ENCODE measurements at regions not wholly inside any gene's neighbourhood (a gene's known extent, or its start where the extent isn't known, plus 50 kb on each side); places are given as distances from the start of the nearest gene placed in this dataset.

DNA sequence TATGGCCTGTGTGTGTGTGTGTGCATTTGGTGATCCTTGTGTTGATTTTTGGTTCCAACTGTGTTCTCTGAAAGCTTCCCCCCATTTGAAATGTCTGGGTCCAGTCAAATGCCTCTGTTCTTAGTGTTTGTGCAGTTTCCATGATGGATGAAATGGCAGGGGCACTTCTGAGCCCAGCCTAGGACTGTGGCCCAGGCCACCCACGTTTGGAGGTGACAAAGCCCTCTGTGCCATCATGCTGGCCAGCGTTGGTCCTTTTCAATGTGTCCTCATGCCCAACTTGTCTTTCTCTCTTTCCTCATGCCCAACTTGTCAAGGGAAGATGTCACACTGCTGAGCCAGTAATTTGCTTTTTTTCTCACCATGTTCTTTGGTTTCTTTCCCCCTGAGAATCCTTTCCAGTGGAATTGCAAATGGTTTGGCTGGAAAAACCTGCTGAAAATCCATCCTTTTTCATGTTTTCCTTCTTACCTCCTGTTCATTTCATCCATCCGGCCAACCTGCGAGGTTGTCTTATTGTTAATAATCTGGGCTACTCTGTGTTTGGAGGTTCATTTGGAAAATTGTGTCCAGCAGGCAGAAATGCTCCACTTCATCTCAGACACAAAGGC is 113.7 kb upstream of the NAV2 start:
- intact Hi-C loops (cut with DNase I), result no loop called here
- no peak for DNase-seq (ENCODE audit: low spot score)

DNA sequence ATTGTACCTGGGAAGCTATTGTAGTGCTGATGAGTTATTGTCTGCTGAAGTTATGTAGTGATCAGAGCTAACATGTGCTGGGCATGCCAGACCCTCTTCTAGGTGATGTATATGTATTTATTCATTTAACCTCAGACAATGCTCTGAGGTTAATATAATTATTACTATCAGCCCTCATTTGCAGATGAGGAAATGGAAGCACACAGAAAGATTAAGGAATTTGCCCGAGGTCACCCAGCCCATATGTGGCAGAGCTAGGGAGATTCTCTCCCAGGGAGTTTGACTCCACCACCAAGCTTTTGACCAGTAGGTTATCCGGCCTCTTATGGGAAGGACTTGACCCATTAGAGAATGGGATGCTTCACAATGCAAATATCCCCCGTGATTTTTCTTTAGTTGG is 114.2 kb upstream of the NAV2 start:
- no peak for DNase-seq (ENCODE audit: low spot score)
- intact Hi-C loops (cut with DNase I), result no loop called here

DNA sequence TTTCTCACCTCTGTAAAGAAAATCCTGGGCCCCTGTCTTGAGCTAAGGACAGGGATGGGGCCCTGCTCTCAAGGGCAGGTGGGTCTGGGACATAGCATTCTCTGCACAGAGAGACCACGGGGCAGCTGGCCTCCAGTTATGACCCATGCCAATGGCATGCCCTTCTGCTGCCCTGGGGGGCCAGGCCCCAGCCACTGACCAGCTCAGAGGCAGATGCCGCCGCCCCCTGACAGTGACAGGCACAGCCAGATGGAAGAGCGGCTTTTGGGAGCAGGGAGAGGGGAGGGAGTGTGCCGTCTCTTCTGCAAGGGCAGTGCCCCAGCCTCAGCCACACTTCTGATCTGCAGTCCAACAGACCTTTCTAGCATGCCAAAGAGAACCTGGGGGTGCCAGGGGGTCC is 114.8 kb upstream of the NAV2 start:
- intact Hi-C loops (cut with DNase I), result no loop called here

DNA sequence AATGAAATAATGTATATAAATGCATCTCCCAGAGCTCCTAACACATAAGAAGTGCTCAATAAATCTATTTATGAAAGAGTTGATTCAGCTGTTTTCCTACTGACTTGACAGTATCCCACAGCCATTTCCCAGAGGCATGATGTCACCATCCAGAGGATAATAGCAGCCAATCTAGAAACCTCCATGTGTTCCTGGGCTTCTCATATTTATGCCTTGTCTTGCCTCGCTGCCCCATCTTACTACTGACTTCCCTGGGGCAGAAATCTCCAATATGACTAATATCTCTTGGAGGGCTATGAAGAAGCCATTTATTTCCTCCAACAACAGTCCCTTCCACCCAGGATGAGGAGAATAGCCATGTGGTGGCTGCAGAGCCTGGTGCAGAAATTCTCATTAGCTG is 115.4 kb upstream of the NAV2 start:
- DNase-seq (ENCODE audit: low spot score), result no peak
- intact Hi-C loops (cut with DNase I), result no loop called here

More for the DNA sequence above, 114.8 kb upstream of the NAV2 start:
- no peak for DNase-seq (ENCODE audit: low spot score)

DNA sequence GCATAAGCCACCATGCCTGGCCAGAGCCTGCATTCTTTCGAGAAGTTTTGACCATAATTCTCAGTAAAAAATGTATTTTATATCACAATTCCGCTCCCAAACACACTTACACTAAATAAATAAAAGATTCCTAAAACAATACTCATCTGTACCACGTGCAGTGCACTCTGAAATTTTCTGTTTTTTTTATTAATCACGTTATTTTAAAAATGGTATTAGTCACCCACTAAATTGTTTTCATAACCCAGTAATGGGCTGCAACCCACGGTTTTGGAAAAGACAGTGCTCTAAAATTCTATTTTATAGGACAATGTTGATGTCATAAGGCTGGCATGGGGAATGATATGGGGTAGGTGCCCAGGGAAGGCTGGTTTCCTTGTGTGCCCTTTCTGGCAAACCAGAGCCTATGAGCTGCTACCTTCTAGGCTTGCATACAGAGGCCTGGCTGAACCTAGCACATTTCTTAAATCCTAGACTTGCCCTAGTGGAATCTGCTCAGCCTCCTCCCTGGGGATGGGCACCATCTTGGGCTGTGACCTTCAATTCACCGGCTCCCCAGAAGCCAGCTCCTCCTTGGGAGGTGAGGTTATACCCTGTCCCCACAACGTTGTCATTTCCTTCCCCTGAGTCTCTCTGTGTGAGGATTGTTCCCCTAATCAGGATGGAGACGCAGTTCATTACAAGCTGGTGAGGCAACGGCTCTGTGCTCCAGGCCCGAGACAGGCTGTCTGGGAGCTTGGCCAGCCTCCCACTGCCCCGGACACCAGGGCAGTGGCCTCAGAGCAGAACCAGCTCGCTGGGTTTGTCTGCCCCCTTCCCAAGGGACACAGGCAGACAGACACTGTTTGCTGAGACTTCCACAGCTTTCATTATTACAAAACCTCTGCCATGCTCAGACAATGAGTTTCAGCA is 116.5 kb upstream of the NAV2 start:
- peak; percentile 92 for DNase-seq (ENCODE audit: low spot score)
- intact Hi-C loops (cut with DNase I), result no loop called here

DNA sequence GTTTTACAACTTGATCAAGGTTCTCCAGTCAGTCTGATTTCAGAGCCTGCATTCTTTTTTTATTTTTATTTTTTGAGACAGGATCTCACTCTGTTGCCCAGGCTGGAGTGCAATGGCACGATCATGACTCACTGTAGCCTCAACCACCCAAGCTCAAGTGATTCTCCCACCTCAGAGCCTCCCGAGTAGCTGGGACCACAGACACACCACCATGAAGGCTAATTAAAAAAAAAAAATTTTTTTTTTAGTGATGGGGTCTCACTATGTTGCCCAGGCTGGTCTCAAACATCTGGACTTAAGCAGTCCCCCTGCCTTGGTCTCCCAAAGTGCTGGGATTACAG is 117.2 kb upstream of the NAV2 start:
- no peak for DNase-seq (ENCODE audit: low spot score)
- intact Hi-C loops (cut with DNase I), result no loop called here

DNA sequence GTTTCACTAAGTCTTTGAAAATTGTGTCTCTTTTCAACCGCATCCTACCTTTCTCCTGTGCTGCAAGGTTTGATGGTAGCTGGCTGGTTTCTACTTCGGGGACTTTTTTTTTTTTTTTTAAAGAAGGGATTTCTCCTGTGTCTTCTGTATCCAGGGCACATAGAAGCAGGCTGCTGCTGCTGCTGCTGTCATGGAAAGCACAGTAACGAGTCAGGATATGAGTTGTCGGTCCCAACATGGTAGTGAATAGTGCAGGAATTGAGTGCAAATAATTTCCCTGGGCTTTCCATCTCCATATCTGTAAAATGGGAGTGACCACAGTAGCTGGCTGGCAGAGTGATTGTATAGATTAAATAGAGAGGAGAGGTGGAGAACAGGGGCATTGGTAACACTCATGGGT is 118.3 kb upstream of the NAV2 start:
- no peak for DNase-seq (ENCODE audit: low spot score)
- intact Hi-C loops (cut with DNase I), result no loop called here

DNA sequence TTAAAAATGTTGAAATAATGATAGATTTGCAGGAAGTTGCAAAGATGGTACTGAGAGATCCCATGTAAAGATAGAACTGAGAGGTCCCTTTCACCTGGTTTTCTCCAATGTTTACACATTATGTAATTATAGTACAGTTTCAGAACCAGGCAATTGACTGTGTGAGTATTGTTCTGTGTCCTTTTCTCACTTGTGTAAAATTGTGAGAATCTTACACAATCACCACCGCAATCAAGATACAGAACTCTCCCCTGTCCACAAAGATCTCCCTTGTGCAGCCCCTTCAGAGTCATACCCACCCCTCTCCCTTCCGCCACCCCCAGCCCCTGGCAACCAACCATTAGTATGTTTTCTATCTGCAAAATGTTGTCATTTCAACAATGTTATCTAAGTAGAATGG is 119.8 kb upstream of the NAV2 start:
- no peak for DNase-seq (ENCODE audit: low spot score)
- intact Hi-C loops (cut with DNase I), result no loop called here

DNA sequence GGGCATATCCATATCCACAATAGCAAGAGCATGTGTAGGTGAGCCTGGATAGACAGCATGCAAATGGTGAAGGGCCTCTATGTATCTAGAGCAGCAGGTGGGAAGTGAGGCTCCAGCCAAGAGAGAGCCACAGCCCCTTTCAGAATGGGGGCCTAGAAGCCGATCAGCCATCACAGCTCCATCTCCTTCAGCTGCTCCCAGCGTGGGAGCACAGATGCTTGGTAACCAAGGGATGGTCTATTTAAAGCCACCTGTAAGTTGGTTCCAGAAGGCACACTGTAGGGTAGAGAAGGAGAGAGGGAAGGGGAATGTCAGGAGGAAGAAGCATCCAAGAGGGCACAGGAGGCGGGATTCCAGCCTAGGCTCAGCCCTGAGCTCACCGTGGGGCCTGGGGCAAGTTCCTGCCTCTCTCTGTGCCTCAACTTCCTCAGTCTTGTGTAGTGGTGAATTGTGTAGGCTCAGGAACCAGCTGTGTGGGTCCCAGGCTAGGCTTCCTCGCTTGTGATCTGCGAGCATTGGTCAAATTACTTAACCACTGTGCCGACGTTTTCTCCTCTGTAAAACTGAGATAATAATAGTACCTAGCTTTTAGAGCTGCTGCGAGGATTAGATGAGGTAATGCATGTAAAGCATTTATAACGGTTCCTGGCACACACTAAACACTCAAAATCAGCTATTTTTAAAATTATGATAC is 122.9 kb upstream of the NAV2 start:
- intact Hi-C loops (cut with DNase I), result no loop called here
- no peak for DNase-seq (ENCODE audit: low spot score)

DNA sequence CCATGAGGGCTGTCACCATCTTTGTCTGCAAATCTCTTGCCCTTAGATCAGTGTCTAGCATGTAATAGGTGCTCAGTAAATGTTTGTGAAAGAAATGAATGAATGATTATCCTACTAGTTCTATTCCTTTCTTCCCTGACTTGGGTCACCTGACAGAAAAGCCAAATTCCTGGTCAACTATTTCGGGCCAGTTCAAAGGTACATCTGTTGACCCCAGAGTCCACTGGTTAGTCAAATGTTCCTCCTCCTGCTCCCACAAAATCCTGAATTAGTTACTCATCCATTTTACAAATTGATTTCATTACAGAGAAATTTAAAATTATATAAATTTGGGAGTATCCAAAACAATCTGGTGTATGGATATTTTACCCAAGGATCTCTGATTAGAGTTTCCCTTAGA is 124.7 kb upstream of the NAV2 start:
- DNase-seq (ENCODE audit: low spot score), result no peak
- intact Hi-C loops (cut with DNase I), result no loop called here

DNA sequence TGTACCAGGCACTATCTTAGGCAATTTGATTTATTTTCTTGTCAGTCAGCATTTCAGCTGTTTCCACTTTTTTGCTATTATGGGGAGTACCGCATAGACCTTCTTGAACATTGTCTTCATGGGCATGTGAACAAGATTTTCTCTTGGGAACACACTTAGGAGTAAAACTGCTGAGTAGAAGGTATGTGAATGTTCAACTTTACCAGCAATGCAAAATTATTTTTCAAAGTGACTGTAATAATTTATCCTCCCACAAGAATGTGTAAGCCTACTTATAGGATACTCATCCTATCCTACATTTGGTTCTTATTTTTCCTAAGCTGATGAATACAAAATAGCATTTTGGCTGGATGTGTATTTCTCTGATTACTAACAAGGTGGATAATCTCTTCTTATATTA is 132.0 kb upstream of the NAV2 start:
- DNase-seq (ENCODE audit: low spot score), result no peak

DNA sequence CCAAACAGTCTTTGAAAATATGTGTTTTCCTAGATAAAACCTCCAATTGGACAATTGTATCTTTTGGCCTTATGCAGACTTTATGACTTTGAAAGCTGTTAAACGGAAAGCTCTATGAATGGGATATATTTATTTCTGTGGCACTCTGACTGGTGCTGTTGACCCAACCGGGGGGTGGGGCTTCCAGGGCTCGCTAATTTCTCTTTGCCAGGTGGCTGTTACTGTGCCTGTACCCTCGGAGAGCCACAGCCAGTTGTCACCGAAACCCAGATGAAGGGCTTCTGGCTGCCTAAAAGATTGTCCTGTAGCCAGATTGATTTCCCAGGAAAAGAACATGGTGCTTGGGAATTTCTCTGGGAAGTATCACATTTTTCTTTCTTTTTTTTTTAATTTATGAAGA is 132.7 kb upstream of the NAV2 start:
- DNase-seq (ENCODE audit: low spot score), result no peak
- intact Hi-C loops (cut with DNase I), result loop anchor here in 1 of 2 donors (10.0 kb wide), 1 partner anchor 105 kb away; no protein-coding TSS in a partner anchor

More for the DNA sequence above, 132.0 kb upstream of the NAV2 start:
- intact Hi-C loops (cut with DNase I), result no loop called here

DNA sequence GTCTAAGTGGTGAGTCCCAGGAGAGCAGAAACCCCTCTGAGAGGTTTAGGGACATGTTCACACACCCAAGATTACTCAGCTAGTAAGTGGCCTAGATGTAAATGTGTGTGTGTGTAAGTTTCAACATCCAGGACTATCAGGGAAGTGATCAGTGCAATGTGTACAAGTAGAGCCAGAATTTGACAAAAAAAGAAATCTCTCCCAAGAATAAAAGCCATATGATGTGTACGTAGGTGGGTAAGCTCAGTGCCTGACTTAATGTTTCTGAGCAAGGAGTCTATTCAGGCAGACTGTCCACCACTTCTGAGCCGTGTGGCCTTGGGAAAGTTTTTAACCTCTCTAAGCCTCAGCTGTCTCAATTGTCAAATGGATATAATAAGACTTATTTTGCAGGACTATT is 133.8 kb upstream of the NAV2 start:
- no peak for DNase-seq (ENCODE audit: low spot score)
- intact Hi-C loops (cut with DNase I), result loop anchor here in 1 of 2 donors (10.0 kb wide), 1 partner anchor 106 kb away; no protein-coding TSS in a partner anchor

DNA sequence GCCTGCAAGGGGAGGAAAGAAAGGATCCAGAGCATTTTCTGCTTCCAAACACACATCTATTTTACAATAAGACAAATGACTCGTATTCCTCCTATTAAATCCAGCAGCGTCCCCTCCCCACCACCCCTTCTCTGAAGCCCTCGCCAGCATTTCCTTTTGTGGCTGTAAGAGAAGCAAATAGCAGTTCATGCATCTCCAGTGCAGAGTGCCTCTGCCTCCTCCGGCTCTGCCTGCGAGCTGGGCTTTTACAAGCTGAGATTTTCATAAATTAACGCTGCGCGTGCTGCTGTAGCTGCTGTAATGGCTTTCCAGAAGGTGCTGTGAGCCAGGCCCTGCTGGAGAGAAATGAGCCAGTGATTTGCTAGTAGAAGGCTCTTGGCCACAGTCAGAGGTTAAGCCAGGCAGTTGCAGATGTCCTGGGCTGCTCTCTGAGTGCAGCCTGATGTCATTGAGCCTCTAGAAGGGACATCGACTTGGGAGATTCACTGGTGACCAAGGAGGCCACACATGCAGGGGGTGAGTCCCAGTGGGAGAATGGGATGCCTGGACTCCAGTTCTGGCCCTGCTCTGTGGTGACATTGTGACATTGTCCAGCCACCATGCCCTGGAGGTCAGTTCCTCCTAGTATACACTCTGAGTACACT is 134.5 kb upstream of the NAV2 start:
- intact Hi-C loops (cut with DNase I), result loop anchor here in 1 of 2 donors (10.0 kb wide), 1 partner anchor 107 kb away; no protein-coding TSS in a partner anchor
- peak; percentile 85 for DNase-seq (ENCODE audit: low spot score)

DNA sequence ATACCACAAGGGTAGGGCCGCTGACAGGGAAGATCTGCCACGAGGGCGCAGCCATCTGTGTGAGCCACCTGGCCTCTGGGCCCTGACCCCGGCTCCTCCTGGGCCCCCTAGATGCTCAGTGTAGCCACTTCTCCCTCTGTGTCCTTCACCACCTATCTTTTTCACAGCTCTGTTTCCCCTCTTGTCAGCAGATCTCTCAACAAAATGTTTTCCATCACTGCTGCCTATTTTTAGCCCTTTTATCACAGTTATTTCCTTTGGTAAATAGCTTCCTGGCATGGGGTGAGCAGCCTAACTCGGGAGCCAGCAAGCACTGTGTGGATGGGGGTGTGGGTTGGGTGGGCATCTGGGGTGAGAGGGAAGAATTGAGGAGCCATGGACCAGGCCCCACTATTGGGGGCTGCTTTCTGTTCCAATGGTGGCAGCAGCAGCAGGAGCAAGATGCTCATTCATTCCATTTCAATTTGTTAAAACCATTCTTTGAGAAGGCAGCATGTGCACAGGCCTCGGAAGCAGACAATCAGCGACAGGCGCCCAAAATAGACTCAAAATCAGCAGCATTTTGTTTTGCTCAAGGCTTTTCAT is 135.2 kb upstream of the NAV2 start:
- no peak for DNase-seq (ENCODE audit: low spot score)

DNA sequence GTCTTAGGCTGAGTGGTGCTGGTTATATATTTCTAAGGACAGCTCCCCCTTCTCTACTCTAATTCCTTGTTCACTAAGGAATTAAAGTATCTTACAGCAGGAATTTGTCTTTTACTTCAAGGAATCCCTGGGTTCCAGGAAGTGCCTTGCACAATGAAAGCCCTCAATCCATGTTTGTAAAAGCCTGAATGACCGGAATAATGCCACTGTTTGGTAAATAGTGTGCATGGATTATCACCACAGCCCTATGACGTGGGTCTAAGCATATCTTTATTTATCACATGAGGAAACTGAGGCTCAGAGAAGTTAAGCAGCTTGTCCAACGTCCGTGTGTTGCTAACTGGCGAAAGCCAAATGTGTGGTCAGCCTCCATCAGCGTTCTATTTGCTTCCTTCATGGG is 135.7 kb upstream of the NAV2 start:
- DNase-seq (ENCODE audit: low spot score), result no peak
- intact Hi-C loops (cut with DNase I), result loop anchor here in 1 of 2 donors (10.0 kb wide), 1 partner anchor 108 kb away; no protein-coding TSS in a partner anchor

More for the DNA sequence above, 135.2 kb upstream of the NAV2 start:
- intact Hi-C loops (cut with DNase I), result loop anchor here in 1 of 2 donors (10.0 kb wide), 1 partner anchor 107 kb away; no protein-coding TSS in a partner anchor

DNA sequence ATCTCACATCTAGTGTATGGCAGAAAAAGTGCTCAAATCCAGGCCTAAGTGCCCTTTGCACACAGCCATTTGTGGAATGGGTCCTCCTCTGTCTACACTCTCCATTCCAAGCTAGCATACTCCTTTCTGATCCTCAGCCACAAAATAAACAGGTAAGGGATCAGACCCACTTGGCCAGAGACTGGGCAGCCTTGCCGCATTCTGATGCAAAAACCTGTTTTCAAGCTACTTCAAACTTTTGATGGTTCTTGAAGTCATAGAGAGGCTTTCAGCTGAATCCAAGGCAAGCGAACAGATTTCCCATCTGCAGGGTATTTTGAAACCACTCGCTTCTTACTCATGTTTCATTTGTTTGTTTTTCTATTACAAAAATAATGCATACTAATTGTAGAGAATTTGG is 136.6 kb upstream of the NAV2 start:
- intact Hi-C loops (cut with DNase I), result loop anchor here in 1 of 2 donors (10.0 kb wide), 1 partner anchor 109 kb away; no protein-coding TSS in a partner anchor
- no peak for DNase-seq (ENCODE audit: low spot score)

DNA sequence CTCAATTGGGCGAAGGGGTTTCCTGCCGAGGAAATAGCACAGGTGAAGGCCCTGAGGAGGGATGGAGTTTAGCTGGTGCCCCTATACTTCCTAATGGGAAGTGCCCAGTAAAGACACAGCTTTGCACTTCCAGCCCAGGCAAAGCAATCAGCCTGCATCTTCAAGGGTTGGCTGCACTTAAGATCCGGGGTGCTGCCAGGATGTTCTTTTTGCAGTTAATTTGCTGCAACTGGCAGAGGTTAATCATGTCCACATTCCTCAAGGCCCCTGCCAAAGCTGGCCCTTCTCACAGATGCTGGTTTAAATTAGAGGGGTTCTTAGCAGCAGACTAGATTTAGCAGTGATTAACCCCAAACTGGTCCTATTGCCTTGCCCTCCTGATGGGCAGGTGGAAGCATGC is 137.7 kb upstream of the NAV2 start:
- intact Hi-C loops (cut with DNase I), result loop anchor here in 1 of 2 donors (10.0 kb wide), 1 partner anchor 110 kb away; no protein-coding TSS in a partner anchor
- no peak for DNase-seq (ENCODE audit: low spot score)

DNA sequence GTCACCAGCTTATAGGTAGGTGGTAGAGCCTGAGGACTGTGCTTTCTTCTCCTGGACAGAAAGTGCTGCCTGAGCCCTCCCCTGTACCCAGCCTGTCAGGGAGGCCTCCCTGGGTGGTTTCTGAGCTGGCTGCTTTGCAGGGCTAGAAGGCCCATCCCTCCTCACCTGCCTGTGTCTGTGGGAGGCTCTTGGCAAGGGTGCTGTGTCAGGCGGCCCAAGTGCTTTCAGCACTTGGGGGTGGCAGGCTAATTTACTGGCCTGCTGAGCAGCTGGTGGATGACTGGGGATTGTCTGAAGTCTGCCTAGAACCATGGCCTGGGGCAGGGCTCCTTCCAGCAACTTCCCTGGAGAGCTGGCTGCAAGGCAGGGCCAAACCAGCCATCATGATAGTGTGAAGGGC is 139.0 kb upstream of the NAV2 start:
- no peak for DNase-seq (ENCODE audit: low spot score)
- intact Hi-C loops (cut with DNase I), result loop anchor here in 1 of 2 donors (10.0 kb wide), 1 partner anchor 111 kb away; no protein-coding TSS in a partner anchor
